HG02981 (cell line): ENCODE measurements at regions not wholly inside any gene's neighbourhood (a gene's known extent, or its start where the extent isn't known, plus 50 kb on each side); places are given as distances from the start of the nearest gene placed in this dataset.

ENCODE experiments used
- ATAC-seq: cut with Tn5 transposase; IDR thresholded peaks from one replicate; pipeline ENCODE4 v1.9.1; 2021; ENCODE audit warnings: mild to moderate bottlenecking, moderate library complexity; ENCODE audit not compliant: unreplicated experiment

DNA sequence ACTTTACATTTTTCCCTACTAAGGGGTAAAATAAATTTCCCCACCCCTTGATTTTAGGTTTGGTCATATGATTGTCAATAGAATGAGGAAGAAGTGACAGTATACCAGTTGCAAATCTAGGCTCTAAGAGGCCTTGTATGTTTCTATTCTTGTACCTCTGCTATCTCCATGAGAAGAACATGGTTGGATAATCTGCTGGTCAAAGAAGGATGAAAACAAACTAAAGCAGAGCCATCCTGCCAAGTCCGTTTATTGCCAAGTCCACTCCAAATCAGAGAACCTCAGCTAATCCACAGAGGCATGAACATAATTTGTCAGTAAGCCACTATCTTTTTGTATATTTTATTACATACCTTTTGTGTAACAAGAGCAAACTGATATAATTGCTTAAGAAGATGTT is 98.0 kb downstream of the CRPPA start:
- ATAC-seq: no peak

DNA sequence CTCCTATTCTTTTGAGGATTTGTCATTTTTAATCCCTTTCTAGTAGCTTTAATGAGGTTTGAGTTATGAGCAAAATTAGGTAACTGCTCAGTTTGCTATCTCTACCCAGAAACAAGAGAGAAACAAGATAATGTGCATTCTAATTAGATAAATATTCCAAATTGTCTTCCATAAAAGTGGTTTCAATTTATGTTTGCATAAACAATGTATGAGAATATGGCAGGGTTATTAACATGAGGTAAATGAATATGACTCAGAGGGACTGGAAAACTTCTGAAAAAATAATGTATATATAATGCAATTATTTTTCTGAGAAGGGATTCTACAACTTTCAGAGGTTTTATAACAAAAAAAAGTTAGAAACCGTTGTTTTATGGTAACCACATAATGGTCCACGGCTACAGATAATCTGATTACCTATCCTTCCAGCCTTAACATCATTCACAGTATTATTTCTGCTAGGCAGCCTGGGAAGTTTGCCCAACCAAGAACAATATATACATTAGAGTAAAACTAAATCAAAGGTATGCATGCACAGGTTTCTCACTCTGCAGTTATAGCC is 101.2 kb downstream of the CRPPA start:
- ATAC-seq: no peak

GRCh38 chr7:16318989-16319915 is 102.1 kb downstream of the CRPPA start:
- ATAC-seq: no peak

GRCh38 chr7:16318463-16318862 is 102.9 kb downstream of the CRPPA start:
- no peak for ATAC-seq

- no peak for ATAC-seq
Observed at GRCh38 chr7:16317406-16317805, 103.9 kb downstream of the CRPPA start.

DNA sequence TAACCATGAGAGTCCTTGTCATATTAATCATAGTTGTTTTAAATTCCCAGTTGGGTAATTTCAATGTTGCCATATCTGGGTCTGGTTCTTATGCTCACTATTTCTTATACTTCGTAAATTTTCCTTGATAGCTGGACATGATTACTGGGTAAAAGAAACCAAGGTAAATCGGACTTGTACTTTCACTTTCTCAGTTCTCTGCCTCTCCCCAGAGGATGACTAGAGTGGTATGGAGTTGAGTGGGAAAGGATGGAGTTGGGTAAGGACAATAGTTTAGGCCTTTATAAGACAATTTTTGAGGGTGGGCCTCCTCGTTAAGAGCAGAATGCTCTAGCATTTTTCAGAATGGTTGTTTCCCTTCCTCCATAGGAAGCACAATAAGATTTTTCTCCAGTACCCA is 106.1 kb downstream of the CRPPA start:
- no peak for ATAC-seq

GRCh38 chr7:16309129-16309528 is 112.2 kb downstream of the CRPPA start:
- ATAC-seq: no peak

GRCh38 chr7:16301291-16301690 is 120.0 kb downstream of the CRPPA start:
- ATAC-seq: no peak

DNA sequence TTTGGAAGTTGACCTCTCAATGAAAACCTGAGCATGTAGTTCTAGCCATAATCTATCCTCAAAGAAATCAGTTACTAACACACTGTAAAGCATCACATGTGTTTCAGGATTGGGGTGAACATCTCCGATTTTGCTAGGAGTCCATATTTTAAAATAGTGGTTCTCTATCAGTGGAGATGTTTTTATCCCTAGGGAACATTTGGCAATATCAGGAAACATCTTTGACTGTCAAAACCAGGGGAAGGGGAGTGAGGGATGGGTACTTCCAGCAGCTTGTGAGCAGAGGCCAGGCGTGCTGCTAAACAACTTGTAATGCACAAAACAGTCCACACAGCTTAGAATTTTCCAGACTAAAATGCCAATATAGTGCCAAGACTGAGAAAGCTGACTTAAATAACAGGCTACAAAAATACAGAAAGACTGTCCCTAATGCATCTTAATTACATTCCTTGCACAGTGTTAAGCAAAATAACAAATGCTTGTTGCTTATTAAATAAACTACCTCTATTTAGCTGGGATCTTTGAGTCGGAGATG is 120.9 kb downstream of the CRPPA start:
- no peak for ATAC-seq

- ATAC-seq: no peak
Observed at GRCh38 chr7:16299853-16300252, 121.5 kb downstream of the CRPPA start.

DNA sequence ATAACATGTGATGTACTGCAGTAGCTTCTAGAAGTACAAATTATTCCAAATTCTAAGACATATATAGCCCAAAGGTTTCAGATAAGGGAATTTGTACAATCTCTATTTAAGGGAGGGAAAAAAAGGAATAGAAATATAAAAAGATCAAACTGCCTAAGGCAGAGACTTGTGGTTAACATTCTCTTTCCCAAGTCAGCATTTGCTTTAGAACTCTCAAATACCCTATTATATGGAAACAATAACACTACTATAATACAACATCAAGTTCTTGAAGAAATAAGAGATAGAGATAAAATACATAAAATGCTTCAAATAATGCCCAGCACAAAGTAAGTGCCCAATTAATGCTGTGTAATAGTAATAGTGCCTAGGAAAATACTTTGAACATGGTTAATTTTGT is 123.1 kb downstream of the CRPPA start:
- no peak for ATAC-seq

GRCh38 chr7:16295558-16295957 is 125.8 kb downstream of the CRPPA start:
- no peak for ATAC-seq

- ATAC-seq: no peak
Observed at GRCh38 chr7:16293669-16294425, 127.5 kb downstream of the CRPPA start.

DNA sequence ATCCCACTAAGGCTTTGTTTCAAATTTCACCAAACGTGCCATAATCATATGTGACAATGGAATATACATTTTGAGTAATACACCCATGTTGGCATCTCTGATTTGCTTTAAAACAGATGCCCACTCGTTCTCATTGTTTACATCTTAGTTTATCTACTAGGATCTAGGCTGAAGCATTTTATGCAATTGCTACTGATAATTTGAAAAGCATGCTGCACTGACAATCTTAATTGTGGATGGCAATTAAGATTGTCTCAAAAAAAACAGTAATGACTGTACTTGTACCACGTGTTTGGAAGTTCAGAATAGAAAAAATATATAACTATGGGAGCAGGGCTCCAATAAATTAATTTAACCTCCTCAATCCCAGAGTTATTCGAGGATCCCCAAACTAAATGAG is 136.8 kb downstream of the CRPPA start:
- no peak for ATAC-seq

- no peak for ATAC-seq
Observed at GRCh38 chr7:16278167-16278787, 143.1 kb downstream of the CRPPA start.

DNA sequence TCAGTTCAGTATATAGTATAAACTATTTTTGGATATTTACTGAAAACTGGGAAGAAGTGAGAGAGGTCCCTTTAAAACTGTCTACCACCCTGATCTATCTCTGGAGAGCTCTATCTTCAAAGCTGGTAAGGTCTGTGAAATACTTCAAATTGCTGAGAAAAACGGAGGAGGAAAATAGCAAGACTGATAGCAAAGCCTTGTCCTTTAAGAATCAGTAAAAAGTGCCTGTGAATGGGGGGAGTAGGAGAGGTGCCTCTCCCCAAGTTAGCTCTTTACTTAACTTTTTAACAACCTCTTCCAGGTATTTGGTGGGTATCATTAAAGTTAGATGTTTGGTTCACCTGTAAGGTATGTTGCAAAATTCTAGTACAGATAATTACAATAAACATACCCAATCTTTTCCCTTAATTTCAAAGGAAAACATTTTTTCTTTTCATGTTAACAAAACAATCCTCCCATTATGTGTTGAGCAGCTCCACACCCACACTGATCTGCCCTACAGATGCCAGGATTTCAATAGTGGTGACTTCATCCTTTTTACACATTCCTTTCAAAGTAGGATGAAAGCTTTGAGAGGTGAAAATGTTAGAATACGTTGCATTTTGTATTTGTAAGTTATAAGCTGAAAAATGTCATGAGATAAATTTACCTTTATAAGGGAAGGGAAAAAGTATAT is 149.2 kb downstream of the CRPPA start:
- no peak for ATAC-seq

- no peak for ATAC-seq
Observed at GRCh38 chr7:16271355-16271915, 149.9 kb downstream of the CRPPA start.

- no peak for ATAC-seq
Observed at GRCh38 chr7:16270844-16271243, 150.5 kb downstream of the CRPPA start.

- no peak for ATAC-seq
Observed at GRCh38 chr7:16268821-16269768, 152.2 kb downstream of the CRPPA start.
